ENCODE measurements at regions not wholly inside any gene's neighbourhood (a gene's known extent, or its start where the extent isn't known, plus 50 kb on each side); places are given as distances from the start of the nearest gene placed in this dataset.
"Not testable (repeated sequence)": the region's sequence is repeated elsewhere in the genome, so short reads cannot be mapped to it uniquely, and the experiment has no call there.

DNA sequence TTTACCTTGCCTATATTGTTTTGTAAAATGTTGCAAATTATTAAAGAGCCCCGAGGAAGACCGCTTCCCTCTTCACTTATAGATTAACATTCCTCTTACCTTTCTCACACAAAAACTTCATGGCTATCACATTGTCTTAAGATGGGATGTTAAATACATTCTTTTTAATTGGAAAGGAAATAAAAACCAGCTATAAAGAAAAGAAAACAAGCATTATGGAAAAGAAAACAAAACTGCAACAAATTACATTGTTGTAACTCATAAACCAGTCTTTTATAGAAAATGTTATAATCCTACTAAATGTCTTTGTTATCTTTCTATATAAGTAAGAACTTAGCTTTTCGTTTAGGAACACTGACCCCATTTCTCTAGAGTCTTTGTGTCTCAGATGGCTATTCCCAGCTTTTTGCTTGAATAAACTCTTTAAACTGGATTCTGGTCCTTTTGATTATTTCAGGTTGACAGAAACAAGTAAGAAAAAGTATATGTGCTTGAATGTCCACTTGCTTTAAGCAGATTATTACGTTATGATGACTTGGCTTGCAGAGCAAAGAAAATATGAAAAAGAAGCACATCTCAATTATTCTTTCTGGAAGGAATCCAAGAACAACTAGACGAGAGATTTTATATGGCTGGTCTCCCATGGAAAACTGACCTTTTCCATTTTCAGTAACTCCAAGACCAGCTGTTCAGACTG lies 128.2 kb downstream of the AKR1D1 start:
- no peak for DNase-seq (ENCODE audit: low spot score)
- no peak overlapping the region for H3K27ac Mint-ChIP-seq
- no peak for ATAC-seq
- no peaks in the 10 kb centered on the region for H3K9me3 Mint-ChIP-seq
- no peak overlapping the region for H3K4me3 Mint-ChIP-seq
- H3K4me1 Mint-ChIP-seq (ENCODE audit: low read depth in 2 of 2) = no peaks in the 10 kb centered on the region
- no peaks in the 10 kb centered on the region for H3K36me3 Mint-ChIP-seq
- peaks cover 0 to 3% of the 10 kb centered on the region in 2 donors for H3K27me3 Mint-ChIP-seq

DNA sequence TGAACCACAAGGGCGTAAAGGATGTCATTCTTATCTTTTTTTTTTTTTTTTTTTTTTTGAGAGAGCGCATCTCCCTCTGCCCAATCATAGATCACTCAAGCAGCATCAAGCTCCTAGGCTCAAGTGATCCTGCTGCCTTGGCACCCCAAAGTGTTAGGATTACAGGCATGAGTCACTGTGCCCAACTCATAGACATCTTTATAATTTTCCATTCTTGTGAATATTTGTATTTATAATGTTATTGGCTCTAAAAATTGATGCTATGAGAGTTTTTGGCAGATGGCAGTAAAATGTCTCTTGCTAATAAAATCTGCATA lies 128.7 kb downstream of the AKR1D1 start:
- Mint-ChIP-seq H3K4me1 (ENCODE audit: low read depth in 2 of 2) (no peaks in the 10 kb centered on the region), H3K27me3 (peaks cover 0 to 3% of the 10 kb centered on the region in 2 donors), H3K27ac (no peak overlapping the region), H3K4me3 (no peak overlapping the region), H3K9me3 (no peaks in the 10 kb centered on the region), H3K36me3 (no peaks in the 10 kb centered on the region)
- DNase-seq (ENCODE audit: low spot score) (no peak), ATAC-seq (no peak)

DNA sequence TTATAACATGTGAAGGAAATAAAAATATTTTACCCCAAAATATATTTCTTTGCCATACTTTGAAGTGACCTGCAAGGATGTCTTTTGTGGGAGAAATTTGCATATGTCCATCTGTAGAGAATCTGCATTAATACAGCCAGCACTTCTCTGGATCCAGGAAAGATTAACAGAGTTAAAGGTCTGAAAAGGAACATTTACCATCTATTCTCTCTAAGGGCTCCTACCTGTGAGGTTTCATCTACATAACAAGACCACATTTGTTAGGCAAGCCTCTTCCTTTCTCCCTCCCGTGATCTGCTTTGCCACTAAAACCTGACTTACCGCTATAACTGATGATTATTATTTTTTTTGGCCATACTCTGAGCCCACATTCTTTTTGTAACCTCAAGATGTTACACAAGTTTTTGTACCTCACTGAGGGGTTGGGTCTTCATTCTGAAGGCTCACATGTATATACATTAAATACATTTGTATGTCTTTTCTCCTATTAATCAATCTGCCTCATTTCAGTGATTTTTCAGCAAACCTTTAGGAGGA lies 129.4 kb downstream of the AKR1D1 start:
- Mint-ChIP-seq H3K4me3 (no peak overlapping the region), H3K27me3 (peaks cover 0 to 3% of the 10 kb centered on the region in 2 donors), H3K4me1 (ENCODE audit: low read depth in 2 of 2) (no peaks in the 10 kb centered on the region), H3K9me3 (no peaks in the 10 kb centered on the region), H3K36me3 (no peaks in the 10 kb centered on the region), H3K27ac (no peak overlapping the region)
- DNase-seq (ENCODE audit: low spot score) (no peak), ATAC-seq (no peak)

DNA sequence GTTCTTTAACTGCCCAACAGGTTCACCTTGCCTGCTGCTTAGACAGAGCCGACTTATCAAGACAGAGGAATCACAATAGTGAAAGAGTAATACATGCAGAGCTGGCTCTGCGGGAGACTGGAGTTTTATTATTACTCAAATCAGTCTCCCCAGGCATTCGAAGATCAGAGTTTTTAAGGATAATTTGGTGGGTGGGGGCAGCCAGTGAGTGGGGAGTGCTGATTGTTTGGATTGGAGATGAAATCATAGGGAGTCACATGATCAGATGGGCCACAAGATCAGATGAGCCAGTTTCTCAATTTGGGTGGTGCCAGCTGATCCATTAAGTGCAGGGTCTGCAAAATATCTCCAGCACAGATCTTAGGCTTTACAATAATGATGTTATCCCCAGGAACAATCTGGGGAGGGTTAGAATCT lies 131.3 kb downstream of the AKR1D1 start:
- ATAC-seq (no peak), DNase-seq (ENCODE audit: low spot score) (no peak)
- H3K4me3 Mint-ChIP-seq = no peak overlapping the region
- no peaks in the 10 kb centered on the region for H3K36me3 Mint-ChIP-seq
- no peak overlapping the region for H3K27ac Mint-ChIP-seq
- no peaks in the 10 kb centered on the region for H3K9me3 Mint-ChIP-seq
- H3K4me1 Mint-ChIP-seq (ENCODE audit: low read depth in 2 of 2) = no peaks in the 10 kb centered on the region
- peaks cover 0 to 3% of the 10 kb centered on the region in 2 donors for H3K27me3 Mint-ChIP-seq

DNA sequence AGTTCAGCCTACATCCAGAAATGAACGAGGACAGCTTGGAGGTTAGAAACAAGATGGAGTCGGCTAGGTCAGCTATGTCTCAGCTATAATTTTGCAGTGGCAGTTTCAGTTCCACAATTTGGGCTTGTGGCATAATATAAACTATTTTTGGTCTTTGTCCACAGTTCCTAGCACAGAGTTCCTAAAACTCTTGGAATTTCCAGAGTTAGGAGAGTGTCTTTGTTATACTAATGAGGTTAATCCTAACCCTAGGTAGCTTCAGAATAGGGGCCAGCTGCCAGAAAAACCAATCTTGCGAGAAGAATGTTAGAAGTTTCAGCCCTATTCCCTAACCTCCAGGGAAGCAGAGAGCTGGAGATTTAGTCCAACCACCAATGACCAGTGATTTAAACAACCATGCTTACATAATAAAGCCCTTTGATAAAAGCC lies 131.9 kb downstream of the AKR1D1 start:
- no peaks in the 10 kb centered on the region for H3K36me3 Mint-ChIP-seq
- H3K4me1 Mint-ChIP-seq (ENCODE audit: low read depth in 2 of 2) = no peaks in the 10 kb centered on the region
- H3K9me3 Mint-ChIP-seq = no peaks in the 10 kb centered on the region
- peaks cover 0 to 3% of the 10 kb centered on the region in 2 donors for H3K27me3 Mint-ChIP-seq
- no peak for ATAC-seq
- no peak overlapping the region for H3K4me3 Mint-ChIP-seq
- H3K27ac Mint-ChIP-seq = no peak overlapping the region
- DNase-seq (ENCODE audit: low spot score) = no peak

DNA sequence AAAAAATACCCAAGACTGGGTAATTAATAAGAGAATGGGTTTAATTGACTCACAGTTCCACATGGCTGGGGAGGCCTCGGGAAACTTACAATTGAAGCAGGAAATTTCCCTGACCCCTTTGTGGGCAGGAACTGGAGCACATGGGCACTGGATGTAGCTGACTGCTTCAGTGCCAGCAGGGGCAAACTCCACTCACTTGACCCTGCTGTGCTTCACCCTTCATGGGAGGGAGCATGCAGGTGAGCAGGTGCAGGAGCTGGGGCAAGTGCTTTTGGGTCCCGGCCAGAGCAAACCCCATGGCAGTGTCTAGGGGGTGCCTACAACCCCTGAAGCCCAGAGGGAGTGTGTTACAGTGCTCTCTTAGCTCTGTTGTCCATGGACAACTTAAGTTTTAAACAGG lies 132.6 kb downstream of the AKR1D1 start:
- ATAC-seq (no peak), DNase-seq (ENCODE audit: low spot score) (no peak)
- peaks cover 0 to 3% of the 10 kb centered on the region in 2 donors for H3K27me3 Mint-ChIP-seq
- no peaks in the 10 kb centered on the region for H3K9me3 Mint-ChIP-seq
- no peaks in the 10 kb centered on the region for H3K4me1 Mint-ChIP-seq (ENCODE audit: low read depth in 2 of 2)
- H3K36me3 Mint-ChIP-seq = no peaks in the 10 kb centered on the region
- H3K27ac Mint-ChIP-seq = no peak overlapping the region
- no peak overlapping the region for H3K4me3 Mint-ChIP-seq

DNA sequence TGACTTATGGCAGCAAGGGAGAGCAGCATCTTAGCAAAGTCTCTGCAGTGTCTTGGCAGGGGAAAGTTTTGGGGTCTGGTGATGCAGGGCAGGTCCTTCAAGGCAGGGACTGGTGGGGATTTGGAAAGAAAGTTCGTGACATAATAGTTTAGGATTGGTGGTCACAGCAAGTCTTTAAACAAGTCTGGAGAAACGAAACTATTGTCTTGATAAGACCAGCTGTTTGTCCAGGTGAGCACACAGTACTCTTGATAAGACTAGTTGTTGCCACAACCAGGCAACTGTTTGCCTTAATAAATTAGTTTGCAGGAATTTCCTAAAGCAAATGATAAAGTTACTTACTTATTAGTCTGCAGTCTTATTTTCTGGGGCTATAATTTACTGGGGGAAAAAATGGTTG lies 136.1 kb downstream of the AKR1D1 start:
- Mint-ChIP-seq H3K27me3 (peaks cover 0 to 2% of the 10 kb centered on the region in 2 donors), H3K4me3 (no peak overlapping the region)
- ATAC-seq = no peak

DNA sequence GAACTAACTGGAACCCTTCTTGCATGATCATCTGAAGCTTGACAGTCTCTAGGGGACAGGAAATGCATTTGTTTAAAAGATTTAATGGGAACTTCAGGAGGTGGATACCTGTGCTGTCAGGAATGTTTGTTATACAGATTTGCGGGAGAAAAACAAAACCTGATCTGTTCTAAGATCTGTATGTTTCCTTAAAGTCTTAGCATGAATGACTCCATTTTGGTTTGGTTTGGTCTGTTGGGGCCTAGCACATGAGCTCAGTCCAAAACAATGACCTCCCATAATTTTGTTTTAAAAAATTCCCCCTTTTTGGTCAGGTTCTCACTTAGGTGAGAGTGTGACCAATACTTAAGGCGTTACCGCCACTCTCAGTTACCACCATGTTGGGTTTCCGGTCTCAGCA lies 138.7 kb downstream of the AKR1D1 start:
- ATAC-seq (no peak), DNase-seq (ENCODE audit: low spot score) (no peak)
- Mint-ChIP-seq H3K36me3 (no peaks in the 10 kb centered on the region), H3K9me3 (peaks cover 8% of the 10 kb centered on the region), H3K4me1 (ENCODE audit: low read depth in 2 of 2) (no peaks in the 10 kb centered on the region), H3K4me3 (no peak overlapping the region), H3K27me3 (no peaks in the 10 kb centered on the region), H3K27ac (no peak overlapping the region)

More for the DNA sequence above, 136.1 kb downstream of the AKR1D1 start:
- Mint-ChIP-seq H3K4me1 (ENCODE audit: low read depth in 2 of 2) (no peaks in the 10 kb centered on the region), H3K9me3 (peaks cover 5% of the 10 kb centered on the region), H3K36me3 (no peaks in the 10 kb centered on the region), H3K27ac (no peak overlapping the region)
- no peak for DNase-seq (ENCODE audit: low spot score)

DNA sequence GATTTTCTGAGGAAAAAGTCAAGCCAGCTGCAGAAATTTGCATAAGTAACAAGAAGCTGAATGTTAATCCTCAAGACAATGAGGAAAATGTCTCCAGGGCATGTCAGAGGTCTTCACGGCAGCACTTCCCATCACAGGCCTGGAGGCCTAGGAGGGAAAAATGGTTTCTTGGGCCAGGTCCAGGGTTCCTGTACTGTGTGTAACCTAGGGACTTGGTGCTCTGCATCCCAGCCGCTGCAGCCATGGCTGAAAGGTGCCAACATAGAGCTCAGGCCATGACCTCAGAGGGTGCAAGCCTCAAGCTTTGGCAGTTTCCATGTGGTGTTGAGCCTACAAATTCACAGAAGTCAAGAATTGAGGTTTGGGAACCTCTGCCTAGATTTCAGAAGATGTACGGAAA lies 144.1 kb downstream of the AKR1D1 start:
- not testable (repeated sequence) for DNase-seq (ENCODE audit: low spot score); H3K27me3 Mint-ChIP-seq; ATAC-seq; H3K4me3 Mint-ChIP-seq; H3K36me3 Mint-ChIP-seq; H3K4me1 Mint-ChIP-seq (ENCODE audit: low read depth in 2 of 2); H3K27ac Mint-ChIP-seq
- H3K9me3 Mint-ChIP-seq = peaks cover 10% of the 10 kb centered on the region

DNA sequence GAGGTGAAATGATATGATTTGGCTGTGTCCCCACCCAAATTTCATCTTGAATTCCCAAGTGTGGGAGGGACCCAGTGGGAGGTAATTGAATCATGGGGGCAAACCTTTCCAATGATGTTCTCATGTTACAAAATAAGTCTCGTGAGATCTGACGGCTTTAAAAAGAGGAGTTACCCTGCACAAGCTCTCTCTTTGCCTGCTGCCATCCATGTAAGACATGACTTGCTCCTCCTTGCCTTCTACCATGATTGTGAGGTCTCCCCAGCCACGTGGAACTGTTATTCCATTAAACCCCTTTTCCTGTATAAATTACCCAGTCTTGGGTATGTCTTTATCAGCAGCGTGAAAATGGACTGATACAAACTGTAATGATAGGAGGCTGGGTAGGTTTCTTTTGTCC lies 145.1 kb downstream of the AKR1D1 start:
- not testable (repeated sequence) for ATAC-seq; H3K9me3 Mint-ChIP-seq; H3K27ac Mint-ChIP-seq; H3K36me3 Mint-ChIP-seq; H3K4me3 Mint-ChIP-seq; DNase-seq (ENCODE audit: low spot score); H3K4me1 Mint-ChIP-seq (ENCODE audit: low read depth in 2 of 2); H3K27me3 Mint-ChIP-seq

DNA sequence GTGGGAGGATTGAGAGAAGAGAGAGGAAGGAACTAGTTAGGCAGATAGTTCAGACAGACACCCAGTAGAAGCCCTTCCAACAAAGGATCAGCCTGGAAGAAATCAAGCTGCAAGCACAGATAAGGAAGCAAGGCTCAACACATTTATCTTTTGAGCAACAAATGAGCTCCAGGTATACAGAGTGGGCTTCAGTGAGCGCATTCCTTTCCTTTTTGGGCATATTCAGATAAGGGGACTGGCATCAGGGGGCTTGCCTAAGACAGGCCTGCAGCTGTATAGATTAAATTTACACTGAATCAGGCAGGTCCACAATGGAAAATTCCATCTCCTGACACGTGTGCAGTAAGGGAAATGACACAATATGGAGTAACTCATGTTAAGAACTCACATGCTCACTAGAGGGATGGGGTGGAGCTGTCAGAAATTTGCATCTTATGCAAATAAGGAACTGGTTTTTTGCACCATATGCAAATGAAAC lies 147.2 kb downstream of the AKR1D1 start:
- no peak for ATAC-seq
- peaks cover 4% of the 10 kb centered on the region for H3K9me3 Mint-ChIP-seq
- no peaks in the 10 kb centered on the region for H3K36me3 Mint-ChIP-seq
- no peak for DNase-seq (ENCODE audit: low spot score)
- H3K4me1 Mint-ChIP-seq (ENCODE audit: low read depth in 2 of 2) = peaks cover 0 to 3% of the 10 kb centered on the region in 2 donors
- H3K4me3 Mint-ChIP-seq = no peak overlapping the region
- no peaks in the 10 kb centered on the region for H3K27me3 Mint-ChIP-seq
- H3K27ac Mint-ChIP-seq = no peak overlapping the region

DNA sequence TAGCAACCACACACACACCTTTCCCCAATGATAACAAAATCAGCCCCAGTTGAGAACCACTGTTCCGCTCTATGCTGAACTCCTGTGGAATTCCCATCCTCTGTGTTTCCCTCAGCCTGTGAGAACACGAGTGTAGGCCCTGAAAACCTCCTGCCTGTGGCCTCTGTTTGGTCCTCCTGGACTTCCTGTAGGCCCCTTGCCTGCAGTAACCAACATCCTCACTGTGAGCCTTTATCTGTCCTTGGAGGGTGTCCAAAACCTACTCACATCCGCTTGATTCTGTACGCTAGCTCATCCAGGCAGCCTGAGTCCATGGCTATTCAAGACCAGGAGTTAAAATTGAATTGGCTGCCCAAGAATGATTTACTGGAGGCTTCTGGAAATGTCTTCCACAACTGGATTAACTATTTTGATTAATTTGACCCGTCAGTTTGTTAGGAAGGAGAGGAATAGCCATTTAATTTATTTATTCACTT lies 149.8 kb downstream of the AKR1D1 start:
- H3K36me3 Mint-ChIP-seq = no peaks in the 10 kb centered on the region
- H3K4me3 Mint-ChIP-seq = no peak overlapping the region
- peaks cover 0 to 3% of the 10 kb centered on the region in 2 donors for H3K4me1 Mint-ChIP-seq (ENCODE audit: low read depth in 2 of 2)
- ATAC-seq (no peak), DNase-seq (ENCODE audit: low spot score) (no peak)
- H3K27ac Mint-ChIP-seq = no peak overlapping the region
- H3K9me3 Mint-ChIP-seq = peaks cover 4% of the 10 kb centered on the region
- H3K27me3 Mint-ChIP-seq = no peaks in the 10 kb centered on the region

DNA sequence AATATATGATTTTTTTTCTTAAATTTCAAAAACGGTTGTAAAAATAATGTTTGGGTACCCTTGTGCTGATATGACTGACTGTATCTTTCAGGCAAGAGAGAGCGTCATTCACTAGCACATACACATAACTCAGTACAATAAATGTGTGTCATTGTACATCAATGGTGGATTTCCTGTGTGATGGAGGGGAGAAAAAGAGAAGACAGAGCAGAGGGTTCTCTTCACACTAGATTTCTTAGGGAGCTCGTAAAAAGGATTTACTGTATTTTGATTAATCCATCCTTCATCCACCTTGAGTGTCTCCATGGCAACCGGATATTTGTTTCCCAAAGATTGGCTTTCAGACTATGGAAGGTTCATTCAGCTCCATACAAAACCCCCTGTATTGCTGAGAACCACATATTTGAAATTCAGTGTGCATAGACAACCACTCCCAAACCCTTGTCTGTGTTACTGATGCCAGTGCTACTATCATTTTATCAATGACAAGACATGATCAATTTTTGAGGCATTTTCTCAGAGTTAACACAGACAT lies 150.6 kb downstream of the AKR1D1 start:
- H3K36me3 Mint-ChIP-seq = no peaks in the 10 kb centered on the region
- H3K4me3 Mint-ChIP-seq = no peak overlapping the region
- peaks cover 0 to 3% of the 10 kb centered on the region in 2 donors for H3K4me1 Mint-ChIP-seq (ENCODE audit: low read depth in 2 of 2)
- ATAC-seq (no peak), DNase-seq (ENCODE audit: low spot score) (no peak)
- H3K27me3 Mint-ChIP-seq = no peaks in the 10 kb centered on the region
- no peak overlapping the region for H3K27ac Mint-ChIP-seq
- H3K9me3 Mint-ChIP-seq = no peaks in the 10 kb centered on the region

DNA sequence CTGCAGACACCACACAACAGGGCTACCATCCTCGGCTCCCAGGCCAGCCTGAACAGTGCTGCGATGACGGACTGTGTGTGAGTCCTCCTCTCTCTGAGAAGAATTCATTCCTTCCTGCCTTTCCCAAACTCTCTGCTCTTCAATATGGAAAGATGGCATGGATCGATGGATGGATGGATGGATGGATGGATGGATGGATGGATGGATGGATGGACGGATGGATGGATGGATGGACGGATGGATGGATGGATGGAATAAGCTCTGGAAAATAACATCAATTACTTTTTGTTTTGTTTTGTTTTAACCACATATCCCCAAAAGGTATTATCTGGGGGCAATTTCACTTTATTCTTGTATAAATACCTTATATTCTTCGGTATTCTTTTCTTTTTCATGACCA lies 151.9 kb downstream of the AKR1D1 start:
- Mint-ChIP-seq H3K36me3 (no peaks in the 10 kb centered on the region), H3K9me3 (no peaks in the 10 kb centered on the region), H3K27me3 (no peaks in the 10 kb centered on the region), H3K4me3 (no peak overlapping the region), H3K4me1 (ENCODE audit: low read depth in 2 of 2) (peaks cover 0 to 3% of the 10 kb centered on the region in 2 donors), H3K27ac (no peak overlapping the region)
- no peak for ATAC-seq
- no peak for DNase-seq (ENCODE audit: low spot score)

Measured in natural killer cell treated with Interleukin-12 subunit alpha and Interleukin-12 subunit beta and Interleukin-15 and Interleukin-18, amount 100 ng/mL, for 72 hours (primary cell).